Endothelial cell of umbilical vein (primary cell): ENCODE measurements at regions not wholly inside any gene's neighbourhood (a gene's known extent, or its start where the extent isn't known, plus 50 kb on each side); places are given as distances from the start of the nearest gene placed in this dataset.

Experiments
- BruUV-seq: library from RNA; stranded (reverse); fragments of 400-500 nt; replicated peaks from 2 replicates; lab custom pipeline; 2021; lab: Mats Ljungman, UMichigan
- CTCF ChIA-PET: fragments of 300-600, 350-600 bp; sonication (Branson Sonifier 250); formaldehyde crosslinking; loops from one replicate; lab custom pipeline; 2021; ENCODE audit warnings: antibody characterized with exemption, inconsistent platforms; lab: Charles Lee
- POLR2A ChIA-PET: fragments of 300-600, 350-600 bp; sonication (Branson Sonifier 250); formaldehyde crosslinking; loops from one replicate; lab custom pipeline; 2021; ENCODE audit warnings: antibody characterized with exemption, inconsistent platforms; lab: Charles Lee
- DNase-seq: peaks from one replicate; pipeline ENCODE4 v3.0.0-alpha.2; 2011; ENCODE audit warnings: low read depth, low spot score
- FAIRE-seq: peaks from 2 replicates; lab custom pipeline; 2011; peaks lifted over from hg19 to GRCh38; lab: Jason Lieb, UNC
- H2AFZ ChIP-seq: 2 replicates; pipeline ENCODE4 v1.6.0; 2012; ENCODE audit warnings: low read depth, low read length, control low read depth, inconsistent platforms
- H3K27ac ChIP-seq: 2 replicates; pipeline ENCODE4 v1.5.1; 2011; ENCODE audit warnings: low read depth, mild to moderate bottlenecking, control low read depth, low read length, moderate library complexity; ENCODE audit not compliant: insufficient read depth
- H3K27me3 ChIP-seq, 2 experiments: 2 replicates each; pipeline versions ENCODE4 v1.6.0 to v1.6.1; 2011; ENCODE audit warnings: low read length in 2 of 2, mixed read lengths in 1 of 2; ENCODE audit not compliant: control insufficient read depth in 2 of 2, insufficient read depth in 2 of 2
- H3K36me3 ChIP-seq, 2 experiments: 2 replicates in 1 of 2; 3 replicates in 1 of 2; pipeline ENCODE4 v1.5.1; 2011; ENCODE audit warnings: low read length in 2 of 2, mild to moderate bottlenecking in 1 of 2, moderate library complexity in 1 of 2; ENCODE audit not compliant: control insufficient read depth in 2 of 2, insufficient read depth in 2 of 2; ENCODE audit errors: extremely low read depth in 1 of 2
- H3K4me1 ChIP-seq: 3 replicates; pipeline ENCODE4 v1.5.1; 2011; ENCODE audit warnings: mild to moderate bottlenecking, low read length; ENCODE audit not compliant: control insufficient read depth, insufficient read depth; ENCODE audit errors: extremely low read depth
- H3K4me2 ChIP-seq: 2 replicates; pipeline ENCODE4 v1.6.1; 2011; ENCODE audit warnings: low read length, control low read depth, mixed read lengths; ENCODE audit not compliant: insufficient read depth
- H3K4me3 ChIP-seq, 3 experiments: fragments of 200-600 bp in 1 of 3; sonication (generic), shearing (Covaris generic) in 1 of 3; replicated peaks in 1 of 3; 2 replicates each; pipeline ENCODE4 v1.5.1; 2011 to 2016; ENCODE audit warnings: control low read depth in 3 of 3, low read length in 3 of 3, mild to moderate bottlenecking in 2 of 3, inconsistent platforms in 1 of 3, low read depth in 1 of 3, moderate library complexity in 1 of 3; ENCODE audit not compliant: insufficient read depth in 1 of 3
- H3K79me2 ChIP-seq: 2 replicates; pipeline ENCODE4 v1.6.0; 2012; ENCODE audit warnings: low read length, inconsistent platforms; ENCODE audit not compliant: control insufficient read depth, insufficient read depth
- H3K9ac ChIP-seq: replicated peaks from 2 replicates; pipeline ENCODE3; 2011; ENCODE audit warnings: low read length, control low read depth; ENCODE audit not compliant: insufficient read depth; ENCODE audit errors: extremely low read depth
- H3K9me1 ChIP-seq: replicated peaks from 3 replicates; pipeline ENCODE4 v1.6.0; 2011; ENCODE audit warnings: mild to moderate bottlenecking, low read length; ENCODE audit not compliant: control insufficient read depth, insufficient read depth; ENCODE audit errors: extremely low read depth
- H3K9me3 ChIP-seq: replicated peaks from 2 replicates; pipeline ENCODE4 v1.5.1; 2012; ENCODE audit warnings: low read length, inconsistent platforms; ENCODE audit not compliant: control insufficient read depth, insufficient read depth
- H4K20me1 ChIP-seq: replicated peaks from 2 replicates; pipeline ENCODE3; 2011; ENCODE audit warnings: mild to moderate bottlenecking, low read length; ENCODE audit not compliant: control insufficient read depth, insufficient read depth; ENCODE audit errors: extremely low read depth
- CTCF ChIP-seq, 2 donors: IDR thresholded peaks; 1 replicate in 1 of 2; 2 replicates in 1 of 2; pipeline ENCODE4 v1.5.1; 2011; ENCODE audit warnings: low read length in 2 of 2, mild to moderate bottlenecking in 2 of 2, moderate library complexity in 2 of 2, control low read depth in 1 of 2, inconsistent platforms in 1 of 2, low read depth in 1 of 2; ENCODE audit not compliant: insufficient read depth in 1 of 2; ENCODE audit errors: extremely low read depth in 1 of 2
- EZH2 ChIP-seq: IDR thresholded peaks from 2 replicates; pipeline ENCODE4 v1.6.1; 2012; ENCODE audit warnings: borderline replicate concordance, low read depth, mild to moderate bottlenecking, moderate library complexity, low read length, inconsistent platforms; ENCODE audit not compliant: severe bottlenecking
- FOS ChIP-seq: IDR thresholded peaks from 2 replicates; pipeline ENCODE4 v1.6.1; 2011; ENCODE audit warnings: mild to moderate bottlenecking, low read length, moderate library complexity, borderline replicate concordance; ENCODE audit not compliant: insufficient read depth
- GATA2 ChIP-seq: IDR thresholded peaks from 2 replicates; pipeline ENCODE4 v1.7.0; 2011; ENCODE audit warnings: low read depth, mild to moderate bottlenecking, moderate library complexity, mixed read lengths, low read length; ENCODE audit not compliant: insufficient read length, insufficient read depth
- JUN ChIP-seq: IDR thresholded peaks from 2 replicates; pipeline ENCODE4 v1.6.1; 2011; ENCODE audit warnings: borderline replicate concordance, low read depth; ENCODE audit not compliant: insufficient read length, insufficient read depth
- MAX ChIP-seq: IDR thresholded peaks from 2 replicates; pipeline ENCODE4 v1.6.1; 2011; ENCODE audit not compliant: insufficient read depth, insufficient read length
- MYC ChIP-seq: IDR thresholded peaks from one replicate; pipeline ENCODE4 v1.6.1; 2011; ENCODE audit warnings: mild to moderate bottlenecking, low read depth, low read length
- POLR2A ChIP-seq: IDR thresholded peaks from 2 replicates; pipeline ENCODE4 v1.6.1; 2012; ENCODE audit warnings: low read depth, mild to moderate bottlenecking, control low read depth, low read length
- POLR2AphosphoS5 ChIP-seq: IDR thresholded peaks from 2 replicates; pipeline ENCODE4 v1.6.1; 2012; ENCODE audit warnings: low read depth, mild to moderate bottlenecking, control low read depth, low read length, moderate library complexity; ENCODE audit not compliant: insufficient read depth
- dilution Hi-C: fragments of 300-500 bp; cut with MboI; formaldehyde crosslinking; loops from one replicate; pipeline ENCODE4 v1.15.0; 2019; ENCODE audit warnings: low sequenced_read_pairs; ENCODE audit not compliant: extremely low pct_ligation_motif_present
- intact Hi-C: fragments of 100-400 bp; cut with micrococcal nuclease; formaldehyde crosslinking; loops from one replicate; pipeline ENCODE4 v1.10.0; 2022

DNA sequence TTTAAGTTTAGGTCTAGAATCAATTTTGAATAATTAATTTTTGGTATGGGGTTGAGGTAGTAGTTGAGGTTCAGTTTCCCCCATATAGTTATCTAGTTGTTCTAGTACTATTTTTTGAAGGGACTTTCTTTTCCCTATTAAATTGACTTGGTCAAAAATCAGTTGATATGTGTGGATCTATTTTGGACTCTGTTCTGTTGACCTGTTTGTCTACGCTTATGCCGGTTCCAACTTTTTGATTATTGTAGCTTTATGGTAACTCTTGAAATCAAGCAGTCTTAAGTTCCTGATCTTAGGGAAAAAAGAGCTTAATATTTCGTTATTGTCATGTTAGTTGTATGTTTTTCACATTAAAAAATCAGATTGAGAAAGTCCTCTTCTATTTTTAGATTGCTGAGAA, 60.7 kb downstream of the FOXD2 start:
- intact Hi-C loops, result no loop called here
- no peak for FAIRE-seq

More for the DNA sequence above, 60.7 kb downstream of the FOXD2 start:
- Histone ChIP-seq H3K9ac (no peak overlapping the region), H3K4me3 (no peak overlapping the region), H3K4me1 (no peaks in the 10 kb centered on the region), H3K27ac (no peak overlapping the region), H3K79me2 (no peaks in the 10 kb centered on the region), H3K9me1 (no peaks in the 10 kb centered on the region), H3K4me2 (no peak overlapping the region), H3K36me3 (no peaks in the 10 kb centered on the region), H4K20me1 (no peaks in the 10 kb centered on the region), H2AFZ (no peak overlapping the region), H3K27me3 (peaks cover 0 to 3% of the 10 kb centered on the region in 2 experiments), H3K9me3 (no peaks in the 10 kb centered on the region)
- ChIA-PET CTCF (no interaction called here), POLR2A (no interaction called here)
- no peak for TF ChIP-seq FOS
- TF ChIP-seq MAX, result no peak
- TF ChIP-seq EZH2, result no peak
- no peak for TF ChIP-seq MYC
- no peak for TF ChIP-seq CTCF (IDR thresholded peaks at IDR 0.05; ENCODE audit: extremely low read depth in 1 of 2, insufficient read depth in 1 of 2, low read depth in 1 of 2, low read length in 2 of 2)
- no peak for TF ChIP-seq POLR2A
- TF ChIP-seq JUN, result no peak
- no peak for TF ChIP-seq GATA2
- no peak for TF ChIP-seq POLR2AphosphoS5
- dilution Hi-C loops, result no loop called here
- no peak for DNase-seq
- no TSS peak for BruUV-seq
